A673 (cell line): ENCODE measurements at regions not wholly inside any gene's neighbourhood (a gene's known extent, or its start where the extent isn't known, plus 50 kb on each side); places are given as distances from the start of the nearest gene placed in this dataset.

ENCODE experiments used
- CTCF ChIP-seq: fragments of 300-800, 200-600 bp; sonication (generic); conservative IDR thresholded peaks from 2 replicates; pipeline ENCODE4 v1.5.1; 2017; ENCODE audit warnings: low read depth, mild to moderate bottlenecking, antibody characterized with exemption, low read length, moderate library complexity, mixed read lengths
- EZH2 ChIP-seq: fragments of 200-600 bp; sonication (generic); IDR thresholded peaks from 2 replicates; pipeline ENCODE4 v1.6.1; 2017; ENCODE audit warnings: borderline replicate concordance, low read depth, mild to moderate bottlenecking, mixed read lengths, antibody characterized with exemption, low read length; ENCODE audit not compliant: poor library complexity, severe bottlenecking

DNA sequence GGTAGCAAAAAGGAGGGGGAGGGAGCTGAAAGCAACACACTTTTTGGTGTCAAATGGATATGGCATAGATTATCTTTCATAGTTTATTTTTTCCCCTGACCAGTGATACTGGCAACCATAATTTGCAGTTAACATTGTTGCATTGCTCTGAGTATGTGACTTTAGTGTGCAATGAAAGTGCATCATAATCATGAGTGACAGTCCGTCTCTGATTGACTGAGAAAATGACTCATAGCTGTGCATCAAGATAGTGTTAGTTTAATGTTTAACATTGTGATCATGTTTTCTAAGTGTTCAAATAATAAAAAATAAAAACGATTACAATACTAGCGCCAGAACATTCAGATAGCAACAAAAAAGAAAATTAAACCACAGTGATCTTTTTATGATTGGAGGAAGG, 952.4 kb upstream of the TENM4 start:
- TF ChIP-seq CTCF (no peak), EZH2 (no peak)
